HG03457 (cell line): ENCODE measurements at regions not wholly inside any gene's neighbourhood (a gene's known extent, or its start where the extent isn't known, plus 50 kb on each side); places are given as distances from the start of the nearest gene placed in this dataset.

Experiments used
- ATAC-seq: cut with Tn5 transposase; IDR thresholded peaks from one replicate; pipeline ENCODE4 v1.9.1; 2021; ENCODE audit warnings: moderate number of reproducible peaks; ENCODE audit not compliant: unreplicated experiment

- no peak for ATAC-seq
These were observed 1278.7 kb upstream of the USP15 start for GRCh38 chr12:60981473-60981872.

- no peak for ATAC-seq
These were observed 1268.1 kb upstream of the USP15 start for GRCh38 chr12:60992087-60992486.

GRCh38 chr12:60995256-60995825 is 1264.9 kb upstream of the USP15 start:
- no peak for ATAC-seq

GRCh38 chr12:60997869-60998378 is 1262.3 kb upstream of the USP15 start:
- ATAC-seq = no peak

DNA sequence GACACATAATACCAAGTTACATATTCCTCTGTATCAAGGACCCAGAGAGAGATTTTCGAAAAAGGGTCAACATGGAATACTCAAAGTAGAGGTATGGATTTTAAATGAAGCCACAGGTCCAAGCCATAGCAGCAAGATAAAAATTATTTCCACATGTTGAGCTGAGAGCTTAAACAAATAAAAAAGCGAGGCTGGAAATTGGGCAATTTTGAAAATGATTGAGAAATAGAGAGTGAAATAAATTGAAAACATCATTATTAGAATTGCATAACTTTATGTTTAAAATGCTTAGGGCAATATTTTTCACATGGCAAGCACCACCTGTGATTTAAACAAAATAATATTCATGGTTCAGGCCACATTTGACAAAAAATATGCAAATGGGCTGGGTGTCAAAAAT is 1251.0 kb upstream of the USP15 start:
- no peak for ATAC-seq

DNA sequence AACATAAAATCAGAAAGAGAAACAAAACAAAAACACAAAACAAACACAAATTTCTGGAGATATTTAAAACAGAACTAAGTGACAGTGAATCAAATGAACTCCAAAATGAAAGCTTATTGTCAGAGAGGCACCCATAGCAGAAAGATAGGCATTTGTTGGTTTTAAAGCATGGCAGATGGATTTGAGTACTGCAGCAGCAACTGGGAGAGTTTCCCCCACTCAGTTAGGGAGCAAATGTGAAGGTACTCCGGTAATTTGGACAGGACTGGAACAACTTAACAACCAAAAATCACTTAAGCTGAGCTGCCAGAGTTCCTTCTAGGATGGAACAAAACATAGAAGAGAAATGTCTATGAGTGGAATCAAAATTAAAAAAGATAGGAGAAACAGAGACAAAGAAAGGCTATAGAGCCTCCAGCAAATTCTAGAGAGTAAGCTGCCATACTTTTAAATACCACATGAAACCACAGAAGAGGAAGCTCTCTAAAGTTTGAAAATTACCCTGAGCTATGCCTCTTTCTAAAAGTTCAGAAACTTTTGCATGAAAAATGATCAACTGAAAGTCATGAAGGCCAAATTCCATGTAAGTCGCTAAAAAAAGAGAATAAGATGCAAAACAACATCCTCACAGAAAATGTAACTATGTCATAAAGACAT is 1248.3 kb upstream of the USP15 start:
- ATAC-seq = no peak

GRCh38 chr12:61018571-61018970 is 1241.6 kb upstream of the USP15 start:
- no peak for ATAC-seq

- no peak for ATAC-seq
These were observed 1237.0 kb upstream of the USP15 start for GRCh38 chr12:61023231-61023630.

DNA sequence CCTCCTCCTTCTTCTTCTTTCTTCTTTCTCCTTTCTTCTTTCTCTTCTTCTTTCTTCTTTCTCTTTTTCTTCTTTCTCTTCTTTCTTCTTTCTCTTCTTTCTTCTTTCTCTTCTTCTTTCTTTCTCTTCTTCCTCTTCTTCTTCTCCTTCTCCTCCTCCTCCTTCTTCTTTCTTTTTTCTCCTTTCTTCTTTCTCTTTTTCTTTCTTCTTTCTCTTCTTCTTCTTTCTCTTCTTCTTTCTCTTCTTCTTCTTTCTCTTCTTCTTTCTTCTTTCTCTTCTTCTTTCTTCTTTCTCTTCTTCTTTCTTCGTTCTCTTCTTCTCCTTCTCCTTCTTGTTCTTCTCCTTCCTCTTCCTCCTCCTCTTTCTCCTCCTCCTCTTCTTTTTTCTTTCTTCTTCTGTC is 1230.7 kb upstream of the USP15 start:
- ATAC-seq = no peak

- no peak for ATAC-seq
These were observed 1222.4 kb upstream of the USP15 start for GRCh38 chr12:61037792-61038191.

DNA sequence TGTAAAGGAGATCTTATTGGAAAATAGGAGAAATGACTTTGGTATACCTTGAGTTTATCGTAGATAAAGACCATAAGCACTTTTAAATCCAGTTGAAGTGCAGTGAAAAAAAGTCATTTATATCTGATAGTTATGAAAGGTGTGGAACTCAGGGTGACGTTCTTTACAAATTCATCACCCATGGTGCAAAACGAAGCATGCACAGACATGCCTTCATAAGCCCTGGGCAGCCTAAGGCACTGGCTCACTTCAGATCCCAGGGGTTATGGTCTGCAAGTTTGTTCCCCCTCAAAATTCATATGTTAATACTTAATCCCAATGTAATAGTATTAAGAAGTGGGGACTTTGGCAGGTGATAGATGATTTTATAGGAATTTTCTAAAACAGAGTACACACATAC is 1216.4 kb upstream of the USP15 start:
- no peak for ATAC-seq

GRCh38 chr12:61044766-61045165 is 1215.4 kb upstream of the USP15 start:
- ATAC-seq = no peak

DNA sequence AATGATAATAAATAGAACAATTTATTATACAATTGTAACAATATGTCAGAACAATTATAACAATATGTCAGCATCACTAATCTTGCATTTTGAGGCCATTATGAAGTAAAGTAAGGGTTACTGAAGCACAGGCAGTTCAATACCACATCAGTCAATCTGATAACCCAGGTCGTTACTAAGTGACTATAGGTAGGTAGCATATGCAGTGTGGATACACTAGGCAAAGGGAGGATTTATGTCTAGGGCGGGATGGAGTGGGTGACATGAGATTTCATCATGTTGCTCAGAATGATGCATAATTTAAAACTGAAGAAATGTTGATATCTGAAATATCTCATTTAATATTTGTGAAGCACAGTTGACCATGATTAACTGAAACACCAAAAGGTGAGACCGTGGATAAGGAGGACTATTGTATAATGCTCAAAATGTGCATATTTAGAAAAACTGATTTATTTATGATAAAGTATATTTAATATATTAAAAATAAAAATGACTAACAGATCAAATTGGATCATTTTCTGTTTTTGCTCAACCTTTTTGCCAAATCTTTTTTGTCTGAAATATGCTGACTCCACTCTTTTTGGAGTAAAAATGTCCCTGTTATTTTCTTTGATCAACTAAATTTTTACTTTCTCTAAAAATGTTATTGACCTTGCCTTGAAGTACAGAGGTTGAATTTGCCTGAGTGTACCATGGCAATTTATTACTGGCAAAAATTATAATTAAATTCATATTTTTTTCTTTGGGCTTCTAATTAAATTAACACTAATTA is 1189.4 kb upstream of the USP15 start:
- no peak for ATAC-seq

GRCh38 chr12:61072717-61073116 is 1187.5 kb upstream of the USP15 start:
- ATAC-seq = no peak

DNA sequence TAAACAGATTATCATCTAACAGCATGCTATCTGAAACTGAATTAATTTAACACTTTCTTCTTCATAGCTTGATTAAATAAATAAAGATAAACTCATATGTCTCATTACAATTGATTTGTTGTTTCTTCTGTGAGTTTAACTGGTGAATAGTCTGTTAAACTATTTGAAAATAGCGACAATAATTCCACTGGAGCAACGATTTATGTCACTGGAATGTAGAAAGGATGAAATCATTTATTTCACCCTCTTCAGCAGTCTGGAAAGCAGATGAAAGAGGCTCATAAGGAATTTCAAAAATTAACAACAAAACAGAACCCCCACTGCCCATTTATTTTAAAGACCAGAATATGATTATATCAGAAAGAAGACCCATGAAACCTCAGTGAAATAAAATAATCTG is 1165.1 kb upstream of the USP15 start:
- no peak for ATAC-seq

DNA sequence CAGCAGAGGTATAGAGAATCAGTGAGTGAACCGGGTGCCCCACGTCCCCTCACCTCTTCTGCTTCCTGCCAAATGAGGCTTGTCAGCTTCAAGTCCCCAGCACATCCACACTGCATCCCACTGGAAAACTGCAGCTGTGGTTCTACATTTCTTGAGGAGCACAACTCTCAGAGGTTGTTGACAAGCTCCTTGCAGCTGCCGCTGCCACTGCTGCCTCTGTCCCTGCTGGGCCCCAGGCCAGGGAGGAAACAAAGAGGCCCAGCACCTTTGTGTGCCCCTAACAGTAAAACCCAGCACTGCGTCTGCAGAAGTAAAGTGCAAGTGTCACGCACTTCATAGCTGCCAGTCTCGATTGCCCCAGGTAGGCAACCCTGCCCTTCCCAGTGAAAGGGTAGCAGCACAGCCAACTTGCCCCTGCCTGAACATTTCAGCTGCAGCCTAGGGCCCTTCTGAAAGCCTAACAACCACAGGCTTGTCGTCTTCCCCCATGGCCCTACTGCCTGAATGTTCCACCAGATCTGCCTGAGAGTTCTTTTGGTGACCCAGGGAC is 1162.1 kb upstream of the USP15 start:
- no peak for ATAC-seq

- ATAC-seq = no peak
These were observed 1153.1 kb upstream of the USP15 start for GRCh38 chr12:61107118-61107517.

DNA sequence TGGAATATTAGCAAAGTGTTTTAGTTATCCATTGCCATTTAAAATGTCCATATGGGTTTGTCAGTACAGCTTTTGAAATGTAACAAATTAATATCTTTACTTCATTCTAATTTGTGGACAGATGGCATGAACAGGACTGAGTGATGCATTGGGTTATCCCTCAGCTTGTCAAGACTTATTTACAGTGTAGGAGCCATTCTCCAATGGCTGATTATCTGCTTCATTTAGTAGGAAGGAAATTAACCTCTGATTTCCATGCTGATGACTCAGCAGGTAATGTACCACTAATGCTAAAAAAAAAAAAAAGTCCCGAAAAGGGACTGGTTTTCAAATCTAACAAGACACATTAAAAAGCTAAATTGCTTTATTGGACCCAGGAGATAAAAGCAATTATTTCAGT is 1149.0 kb upstream of the USP15 start:
- ATAC-seq = no peak

DNA sequence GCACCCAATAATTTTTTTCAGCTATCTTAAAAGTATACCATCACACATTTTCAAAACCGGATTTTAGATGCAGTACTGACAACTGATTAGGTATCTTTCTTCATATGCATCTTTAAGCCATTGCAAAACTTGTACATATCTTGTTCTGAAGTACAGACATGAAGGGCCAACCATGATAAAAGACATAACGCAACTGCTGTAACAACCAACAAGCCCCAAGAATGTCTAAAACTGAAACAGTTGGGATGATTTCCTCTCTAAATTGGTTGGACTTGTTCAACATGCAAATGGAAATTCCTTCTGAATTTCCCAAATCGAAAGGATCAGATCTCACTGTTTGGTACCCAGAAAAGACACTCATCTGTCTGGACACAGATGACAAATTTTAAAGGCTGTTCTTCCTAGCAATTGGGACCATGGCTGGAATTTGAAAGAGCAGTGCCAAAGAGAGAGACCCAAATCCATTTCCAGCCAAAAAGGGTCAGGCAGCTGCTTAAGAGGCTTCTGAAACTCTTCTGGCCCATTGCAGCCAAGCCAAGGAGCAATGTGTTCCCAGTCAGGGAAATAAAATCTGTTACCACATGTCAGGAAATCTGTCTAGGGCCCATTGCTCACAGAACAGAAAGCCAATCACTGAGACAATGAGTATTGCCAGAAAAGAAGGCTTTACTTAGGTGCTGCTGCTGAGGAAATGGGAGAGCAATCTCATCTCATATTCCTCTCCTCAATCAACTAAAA is 1122.4 kb upstream of the USP15 start:
- no peak for ATAC-seq

GRCh38 chr12:61138415-61138759 is 1121.8 kb upstream of the USP15 start:
- ATAC-seq = no peak

- ATAC-seq = no peak
These were observed 1098.2 kb upstream of the USP15 start for GRCh38 chr12:61161961-61162360.
